ENCODE measurements at regions not wholly inside any gene's neighbourhood (a gene's known extent, or its start where the extent isn't known, plus 50 kb on each side); places are given as distances from the start of the nearest gene placed in this dataset.

DNA sequence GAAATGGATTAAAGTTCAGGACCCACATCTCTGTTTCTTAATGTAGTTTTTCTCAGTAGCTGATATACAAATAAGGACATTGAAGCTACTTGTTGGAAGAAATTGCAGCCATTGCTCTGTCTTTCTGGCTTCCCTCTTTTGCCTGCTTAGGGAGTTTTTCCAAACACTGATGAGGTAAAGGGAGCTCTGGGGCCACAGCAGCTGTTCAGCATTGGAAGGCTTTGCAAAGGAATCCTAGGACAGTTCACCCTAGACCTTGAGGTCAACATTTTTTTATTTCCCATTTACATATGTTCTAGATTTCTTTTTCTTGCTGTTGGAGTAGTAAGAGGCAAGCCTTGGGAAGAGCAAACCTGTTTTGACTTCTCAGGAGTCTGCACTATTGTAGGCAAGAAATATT is 126.9 kb upstream of the PLPPR5 start:
- no peak overlapping the region for H3K4me3 ChIP-seq (ENCODE audit: low read depth, low read length)
- TF ChIP-seq, protein P1, sequence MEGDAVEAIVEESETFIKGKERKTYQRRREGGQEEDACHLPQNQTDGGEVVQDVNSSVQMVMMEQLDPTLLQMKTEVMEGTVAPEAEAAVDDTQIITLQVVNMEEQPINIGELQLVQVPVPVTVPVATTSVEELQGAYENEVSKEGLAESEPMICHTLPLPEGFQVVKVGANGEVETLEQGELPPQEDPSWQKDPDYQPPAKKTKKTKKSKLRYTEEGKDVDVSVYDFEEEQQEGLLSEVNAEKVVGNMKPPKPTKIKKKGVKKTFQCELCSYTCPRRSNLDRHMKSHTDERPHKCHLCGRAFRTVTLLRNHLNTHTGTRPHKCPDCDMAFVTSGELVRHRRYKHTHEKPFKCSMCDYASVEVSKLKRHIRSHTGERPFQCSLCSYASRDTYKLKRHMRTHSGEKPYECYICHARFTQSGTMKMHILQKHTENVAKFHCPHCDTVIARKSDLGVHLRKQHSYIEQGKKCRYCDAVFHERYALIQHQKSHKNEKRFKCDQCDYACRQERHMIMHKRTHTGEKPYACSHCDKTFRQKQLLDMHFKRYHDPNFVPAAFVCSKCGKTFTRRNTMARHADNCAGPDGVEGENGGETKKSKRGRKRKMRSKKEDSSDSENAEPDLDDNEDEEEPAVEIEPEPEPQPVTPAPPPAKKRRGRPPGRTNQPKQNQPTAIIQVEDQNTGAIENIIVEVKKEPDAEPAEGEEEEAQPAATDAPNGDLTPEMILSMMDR (IDR thresholded peaks at IDR 0.05; ENCODE audit: low read depth, low read length), result no peak

DNA sequence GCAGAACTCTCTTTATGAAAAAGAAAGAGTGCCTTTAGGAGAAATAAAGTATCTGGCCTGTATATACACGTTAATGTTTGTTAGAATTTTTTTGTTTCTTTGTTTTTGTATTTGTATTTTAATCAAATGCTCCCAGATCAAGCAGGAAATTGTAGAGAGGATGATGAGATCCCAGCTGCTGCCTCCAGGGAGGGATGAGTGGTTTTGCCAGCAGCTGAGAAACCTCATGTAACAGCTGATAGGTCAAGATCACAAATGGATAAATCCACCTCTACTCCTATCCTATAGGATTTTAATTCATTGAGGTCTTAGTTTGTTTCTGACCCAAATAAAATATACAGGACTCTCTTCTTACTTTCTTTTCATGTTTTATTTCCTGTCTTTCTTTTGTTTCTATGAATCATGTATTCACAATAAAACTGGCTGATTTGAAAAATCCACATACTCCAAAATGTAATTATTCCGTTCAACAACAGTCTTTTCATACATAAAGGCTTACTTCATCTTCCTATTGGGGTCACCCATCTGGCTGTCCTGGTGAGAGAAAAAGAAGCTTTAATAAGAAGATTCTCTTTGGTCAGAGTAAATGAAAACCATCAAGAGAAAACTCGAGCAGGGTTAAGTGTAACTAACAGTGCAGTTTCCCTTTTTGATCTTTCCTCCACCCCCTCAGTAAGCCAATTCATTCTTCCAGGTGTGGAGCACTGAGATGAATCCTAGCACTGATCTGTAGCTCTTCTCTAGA is 129.3 kb upstream of the PLPPR5 start:
- TF ChIP-seq, protein P1 (IDR thresholded peaks at IDR 0.05; ENCODE audit: low read depth, low read length), result no peak
- no peak overlapping the region for H3K4me3 ChIP-seq (ENCODE audit: low read depth, low read length)

DNA sequence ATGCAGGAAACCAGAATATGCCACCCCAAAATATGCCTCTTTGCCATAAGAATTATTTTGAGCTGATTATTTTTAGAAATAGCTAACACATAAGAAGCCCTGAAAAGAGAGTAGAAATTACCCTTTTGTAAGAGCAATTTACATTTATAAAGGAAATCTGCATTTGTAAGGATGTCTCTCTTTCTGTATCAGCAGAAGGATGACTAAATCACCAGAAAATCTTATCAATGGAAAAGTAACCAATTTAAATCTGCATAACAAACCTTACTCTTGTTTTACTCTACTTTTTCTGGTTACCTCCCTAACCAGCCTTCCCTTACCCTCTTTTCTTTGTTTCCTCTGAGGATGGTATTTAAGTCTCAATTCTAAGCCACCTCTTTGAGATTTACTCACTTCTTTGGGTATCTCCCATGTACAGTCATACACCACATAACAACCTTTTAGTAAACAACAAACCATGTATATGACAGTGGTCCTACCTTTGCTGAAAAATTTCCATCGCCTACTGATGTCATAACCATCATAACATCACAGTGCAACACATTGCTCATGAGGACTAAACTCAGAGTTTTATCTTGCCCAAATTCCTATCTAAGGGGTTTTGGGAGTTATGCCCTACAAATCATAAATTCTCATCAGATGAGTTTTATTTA is 126.6 kb upstream of the PLPPR4 start:
- H3K4me3 ChIP-seq (ENCODE audit: low read depth, low read length), result no peak overlapping the region

GRCh38 chr1:99139876-99140275 is 124.4 kb upstream of the PLPPR4 start:
- no peak overlapping the region for H3K4me3 ChIP-seq (ENCODE audit: low read depth, low read length)
- TF ChIP-seq, protein P1 (IDR thresholded peaks at IDR 0.05; ENCODE audit: low read depth, low read length), result no peak

More for the DNA sequence above, 126.6 kb upstream of the PLPPR4 start:
- TF ChIP-seq, protein P1 (IDR thresholded peaks at IDR 0.05; ENCODE audit: low read depth, low read length), result no peak

DNA sequence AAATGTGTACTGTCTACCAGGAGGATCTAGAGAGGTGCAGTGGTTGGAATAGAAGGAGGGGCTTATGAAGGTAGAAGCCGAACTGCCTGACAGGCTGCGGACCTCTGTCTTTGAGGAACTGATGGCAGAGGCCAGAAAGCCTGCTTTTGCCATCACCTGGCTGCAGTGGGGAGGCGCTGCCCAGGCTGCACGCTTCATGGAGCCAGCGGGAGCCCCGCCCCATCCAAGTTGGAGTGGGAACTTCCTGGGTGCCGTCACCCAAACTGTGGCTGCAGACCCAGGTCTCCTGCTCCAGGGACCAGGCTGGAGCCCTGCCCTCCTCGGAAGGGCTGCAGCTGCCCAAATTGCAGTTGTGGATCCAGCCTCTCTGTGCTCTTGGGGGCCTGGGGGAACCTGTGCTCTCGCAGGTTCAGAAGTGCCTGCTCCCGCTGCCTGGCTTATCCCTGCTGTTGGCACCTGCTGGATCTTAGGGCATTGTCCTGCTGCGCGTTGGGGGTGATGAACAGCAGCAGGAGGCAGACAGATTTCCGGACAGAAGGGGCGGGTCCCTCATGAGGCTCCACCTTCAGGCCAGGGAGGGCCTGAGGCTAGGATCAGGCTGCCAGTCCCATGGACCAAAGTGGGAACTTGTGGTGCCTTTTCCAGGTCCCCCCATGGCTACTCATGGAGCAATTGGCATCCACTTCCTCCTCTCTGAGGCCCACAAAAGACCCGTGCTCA is 118.0 kb upstream of the PLPPR4 start:
- TF ChIP-seq, protein P1 (IDR thresholded peaks at IDR 0.05; ENCODE audit: low read depth, low read length), result no peak
- no peak overlapping the region for H3K4me3 ChIP-seq (ENCODE audit: low read depth, low read length)

DNA sequence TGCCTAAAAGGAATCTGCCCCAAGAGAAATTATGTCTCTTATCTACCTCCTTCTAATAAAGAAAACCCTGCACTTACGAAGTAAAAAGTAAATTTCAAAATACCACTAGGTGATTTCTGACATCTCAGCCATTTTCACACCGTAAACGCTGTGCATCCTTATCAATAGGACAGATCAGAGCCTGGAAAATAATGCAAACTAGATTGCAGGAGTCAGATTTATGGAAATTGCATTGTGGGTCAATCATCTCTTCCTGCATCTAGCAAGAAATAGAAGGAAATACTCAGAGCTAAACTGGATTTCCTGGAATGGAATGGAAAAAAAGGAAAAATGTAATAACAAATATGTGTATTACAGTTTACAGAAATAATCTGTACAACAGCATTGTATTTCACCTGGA is 114.3 kb upstream of the PLPPR4 start:
- H3K4me3 ChIP-seq (ENCODE audit: low read depth, low read length), result no peak overlapping the region
- TF ChIP-seq, protein P1 (IDR thresholded peaks at IDR 0.05; ENCODE audit: low read depth, low read length), result no peak

DNA sequence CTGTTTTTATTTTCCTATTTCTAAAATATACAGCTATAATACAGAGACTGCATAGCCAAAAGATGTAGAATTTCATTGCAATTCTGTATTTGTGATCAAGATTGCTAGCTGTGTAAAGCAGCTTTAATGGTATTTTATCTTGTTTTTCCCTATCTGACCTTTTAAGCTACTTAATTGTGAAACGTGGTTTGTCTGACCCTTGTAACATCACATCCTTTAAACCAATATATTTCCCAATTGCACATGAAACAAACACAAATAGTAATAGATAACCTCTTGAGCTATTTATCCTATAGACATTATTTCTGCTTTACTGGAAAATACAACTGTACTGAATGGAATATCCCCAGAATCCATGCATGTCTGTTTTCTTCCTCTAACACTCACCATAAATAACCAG is 112.2 kb upstream of the PLPPR4 start:
- no peak overlapping the region for H3K4me3 ChIP-seq (ENCODE audit: low read depth, low read length)
- TF ChIP-seq, protein P1 (IDR thresholded peaks at IDR 0.05; ENCODE audit: low read depth, low read length), result no peak

Data from WI38 (cell line).